HG02759 (cell line): ENCODE measurements at regions not wholly inside any gene's neighbourhood (a gene's known extent, or its start where the extent isn't known, plus 50 kb on each side); places are given as distances from the start of the nearest gene placed in this dataset.

Source experiments
- ATAC-seq: cut with Tn5 transposase; IDR thresholded peaks from one replicate; pipeline ENCODE4 v1.9.1; 2021; ENCODE audit warnings: mild to moderate bottlenecking, moderate library complexity; ENCODE audit not compliant: unreplicated experiment

DNA sequence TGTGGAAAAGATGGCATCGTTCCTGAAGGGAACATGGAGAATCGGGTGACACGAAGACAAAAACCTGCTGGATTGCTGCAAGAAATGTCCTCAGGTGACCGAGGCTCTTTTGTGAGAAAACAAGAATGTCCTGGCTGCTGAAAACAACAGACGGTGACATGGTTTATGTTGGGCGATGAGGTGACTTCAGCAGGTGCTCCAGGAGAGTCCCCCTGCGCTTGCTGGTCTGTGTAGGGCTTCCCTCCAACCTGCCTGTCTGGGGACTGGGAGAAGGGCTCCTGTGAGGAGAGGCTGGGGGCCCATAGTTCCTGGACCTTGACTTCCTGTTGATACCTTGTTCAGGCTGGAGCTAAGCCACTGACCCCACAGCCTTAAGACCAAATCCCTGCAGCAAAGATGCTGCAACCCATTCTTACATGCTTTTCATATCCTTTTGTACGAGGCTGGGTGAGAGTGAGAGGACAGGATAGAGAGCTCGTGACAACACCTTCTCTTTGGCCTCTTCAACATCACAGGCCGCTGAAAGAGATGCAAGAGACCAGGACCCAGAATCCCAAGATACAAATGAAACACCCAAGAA lies 134.8 kb downstream of the CD83 start:
- ATAC-seq: no peak

GRCh38 chr6:14254505-14254904 lies 136.9 kb downstream of the CD83 start:
- peak; percentile 90 for ATAC-seq

DNA sequence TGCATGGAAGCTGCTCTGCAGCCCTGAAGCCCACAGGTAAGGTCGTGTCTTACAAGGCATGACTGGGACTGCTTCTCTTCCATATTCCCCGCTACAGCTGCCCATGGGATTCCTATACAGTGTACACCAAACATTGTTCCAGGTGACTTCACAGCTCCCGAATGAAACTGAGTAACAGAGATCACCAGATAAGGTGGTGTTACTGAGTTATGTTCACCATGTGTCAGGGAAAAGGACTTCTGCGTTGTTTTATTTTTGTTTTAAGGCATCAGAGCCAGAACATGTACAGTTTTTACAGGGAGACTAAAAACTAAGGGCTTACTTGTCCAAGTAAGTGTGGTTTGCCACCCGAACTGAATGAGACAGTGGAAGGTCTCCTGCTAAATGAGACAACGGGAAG lies 138.3 kb downstream of the CD83 start:
- ATAC-seq: no peak

DNA sequence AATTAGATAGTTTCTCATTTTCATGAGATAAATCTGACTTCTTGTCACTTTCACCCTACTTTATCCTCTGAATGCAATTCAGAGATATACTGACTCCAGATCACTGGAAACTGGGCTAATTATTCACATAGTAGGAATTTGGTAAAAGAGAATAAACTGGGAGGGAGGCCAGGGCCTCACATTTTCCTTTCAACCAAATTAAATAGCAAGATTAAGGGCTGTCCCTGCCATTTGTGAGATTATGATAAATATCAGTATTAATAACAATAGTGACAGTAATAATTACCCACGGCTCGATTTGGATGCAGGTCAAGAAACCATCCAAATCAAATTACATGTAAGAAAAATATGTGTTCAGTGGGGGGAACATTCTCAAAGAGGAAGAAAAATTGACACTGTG lies 140.5 kb downstream of the CD83 start:
- no peak for ATAC-seq

GRCh38 chr6:14258695-14259593 lies 141.4 kb downstream of the CD83 start:
- ATAC-seq: no peak

GRCh38 chr6:14259594-14260152 lies 142.1 kb downstream of the CD83 start:
- no peak for ATAC-seq

GRCh38 chr6:14260839-14261238 lies 143.3 kb downstream of the CD83 start:
- no peak for ATAC-seq

DNA sequence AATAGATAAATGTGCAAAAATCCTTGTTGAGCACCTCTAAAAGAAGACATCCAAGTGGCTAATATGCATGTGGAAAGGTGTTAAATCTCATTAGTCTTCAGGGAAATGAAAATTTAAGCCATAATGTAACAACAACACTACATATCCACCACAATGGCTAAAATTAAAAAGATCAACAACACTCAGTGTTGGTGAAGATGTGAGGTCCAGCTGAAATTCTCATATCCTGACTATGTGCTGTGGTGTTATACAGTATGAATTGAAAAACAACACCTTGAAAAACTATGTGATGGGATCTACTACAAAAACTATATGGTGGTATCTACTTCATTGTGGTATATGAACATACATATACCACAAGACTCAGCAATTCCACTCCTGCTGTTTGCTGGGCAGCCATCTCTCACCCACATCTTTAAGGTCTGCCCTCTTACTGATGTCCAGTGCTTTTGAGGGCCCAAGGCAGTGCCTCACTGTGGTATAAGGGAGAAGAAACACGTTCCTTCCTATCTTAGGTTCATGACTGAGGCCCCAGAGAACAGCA lies 146.4 kb downstream of the CD83 start:
- no peak for ATAC-seq

DNA sequence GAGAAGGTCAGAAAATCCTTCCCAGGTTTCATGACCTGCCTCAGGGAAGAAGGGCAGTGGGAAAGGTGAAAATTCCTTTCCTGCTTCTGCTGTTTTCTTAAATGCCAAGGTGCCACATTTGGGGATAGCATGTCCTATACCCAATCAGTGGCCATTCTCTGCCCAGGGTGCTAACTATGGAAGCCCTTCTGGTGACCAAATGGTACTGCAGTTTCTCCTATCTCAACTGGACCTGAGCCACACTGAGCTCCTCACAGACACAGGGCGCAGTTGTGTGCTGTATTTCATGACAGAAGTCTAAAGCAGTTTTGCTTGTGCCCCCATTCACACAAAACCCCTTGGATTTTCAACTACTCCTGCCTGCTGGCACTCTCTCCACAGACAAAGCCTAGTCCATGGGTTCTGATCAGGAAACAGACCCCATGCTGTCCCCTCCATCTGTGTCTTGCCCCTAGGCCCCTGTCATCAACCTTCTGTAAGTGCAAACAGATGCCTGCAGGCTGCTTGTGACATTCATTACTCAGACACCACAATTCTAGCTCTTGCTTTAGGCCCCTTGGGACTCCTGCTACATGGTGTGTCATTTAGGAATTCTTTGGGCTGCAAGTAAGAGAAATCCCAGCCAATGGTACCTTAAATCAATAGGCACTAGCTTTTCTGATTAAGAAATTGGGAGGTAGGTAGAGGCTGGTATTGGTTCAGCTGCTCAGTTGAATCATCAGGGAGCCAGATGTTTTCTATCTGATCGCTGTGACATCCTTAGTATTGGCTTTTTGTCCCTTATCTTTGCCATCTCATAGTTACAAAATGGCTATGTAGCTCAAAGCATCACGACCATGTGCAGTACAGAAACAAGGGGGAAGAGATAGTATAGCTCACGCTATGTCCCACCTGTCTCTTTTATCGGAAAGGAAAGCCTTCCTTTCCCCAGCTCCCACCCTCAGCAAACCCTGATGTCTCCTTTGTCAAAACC lies 147.8 kb downstream of the CD83 start:
- ATAC-seq: no peak

GRCh38 chr6:14266266-14266665 lies 148.7 kb downstream of the CD83 start:
- no peak for ATAC-seq

DNA sequence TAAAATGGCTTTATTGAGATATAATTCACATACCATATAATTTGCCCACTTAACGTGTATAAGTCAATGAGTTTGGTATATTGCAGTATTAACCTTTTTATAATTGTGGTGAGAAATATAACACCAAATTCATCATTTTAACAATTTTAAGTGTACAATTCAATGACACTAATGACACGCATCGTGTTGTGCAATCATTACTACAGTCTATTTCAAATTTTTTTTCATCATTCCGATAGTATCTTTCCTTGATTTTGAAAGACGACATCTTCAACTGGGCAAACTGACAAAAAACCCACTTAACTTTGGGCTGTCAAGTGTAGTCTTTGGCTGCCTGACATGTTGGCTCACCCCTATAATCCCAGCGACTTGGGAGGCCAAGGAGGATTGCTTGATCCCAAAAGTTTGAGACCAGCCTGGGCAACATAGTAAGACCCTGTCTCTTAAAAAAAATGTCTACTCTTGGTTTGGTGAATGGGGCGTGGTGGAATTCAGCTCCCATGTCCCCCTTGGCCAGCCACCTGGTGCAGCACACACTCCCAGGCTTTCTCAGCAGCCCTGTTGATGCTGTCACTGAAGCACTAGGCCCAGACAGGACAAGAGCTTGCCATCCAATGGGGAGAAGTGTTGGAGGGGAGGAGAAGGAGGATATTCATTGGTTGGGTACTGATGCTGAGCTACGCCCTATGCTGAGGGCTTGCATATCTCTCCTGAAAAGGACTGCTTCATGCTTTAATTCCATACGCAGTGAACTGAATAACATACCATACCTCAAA lies 150.5 kb downstream of the CD83 start:
- ATAC-seq: no peak

GRCh38 chr6:14269436-14269835 lies 151.9 kb downstream of the CD83 start:
- no peak for ATAC-seq

GRCh38 chr6:14270142-14270893 lies 152.7 kb downstream of the CD83 start:
- no peak for ATAC-seq

- no peak for ATAC-seq
Observed at GRCh38 chr6:14270925-14271788, 153.6 kb downstream of the CD83 start.

DNA sequence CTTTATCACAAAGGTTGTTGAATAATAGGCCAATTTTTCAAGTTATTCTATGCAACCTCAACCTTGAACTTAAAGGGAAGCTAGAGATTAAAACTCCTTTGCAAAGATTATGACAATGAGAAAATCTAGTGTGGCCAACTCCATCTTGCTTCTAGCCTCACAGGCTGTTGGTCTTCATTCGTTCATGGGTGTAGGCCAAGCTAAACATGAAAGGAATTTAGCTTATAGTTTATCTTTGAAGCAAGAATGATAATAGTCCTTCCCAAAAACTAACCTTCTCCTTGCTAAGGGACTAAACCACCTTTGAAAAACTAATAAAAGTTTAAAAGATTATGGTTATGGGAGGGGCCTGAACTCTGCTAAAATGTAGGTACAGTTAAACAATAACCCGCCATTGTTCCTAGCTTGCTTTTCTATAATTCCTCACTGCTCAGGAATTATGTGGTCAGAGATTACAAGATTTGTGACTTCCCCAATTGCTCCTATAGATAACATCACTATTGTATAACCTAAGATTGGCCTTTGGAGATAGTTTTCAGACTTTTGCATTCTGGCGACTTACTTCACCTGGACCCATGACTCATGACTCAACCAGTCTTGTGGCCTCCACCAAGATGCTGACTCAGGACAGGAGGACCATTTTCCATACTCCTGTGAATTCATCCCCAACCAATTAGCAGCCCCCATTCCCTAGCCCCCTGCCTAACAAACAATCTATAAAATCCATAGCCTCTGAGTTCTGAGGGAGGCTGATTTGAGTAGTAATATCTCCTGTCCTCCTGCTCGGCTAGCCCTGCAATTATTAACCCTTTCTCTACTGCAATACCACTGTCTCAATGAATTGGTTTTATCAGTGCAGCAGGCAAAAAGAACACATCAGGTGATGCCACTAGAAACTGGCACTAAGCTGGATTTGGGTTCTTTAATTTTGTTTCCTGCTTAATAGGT lies 154.5 kb downstream of the CD83 start:
- ATAC-seq: no peak

- ATAC-seq: no peak
Observed at GRCh38 chr6:14272737-14273085, 155.1 kb downstream of the CD83 start.

DNA sequence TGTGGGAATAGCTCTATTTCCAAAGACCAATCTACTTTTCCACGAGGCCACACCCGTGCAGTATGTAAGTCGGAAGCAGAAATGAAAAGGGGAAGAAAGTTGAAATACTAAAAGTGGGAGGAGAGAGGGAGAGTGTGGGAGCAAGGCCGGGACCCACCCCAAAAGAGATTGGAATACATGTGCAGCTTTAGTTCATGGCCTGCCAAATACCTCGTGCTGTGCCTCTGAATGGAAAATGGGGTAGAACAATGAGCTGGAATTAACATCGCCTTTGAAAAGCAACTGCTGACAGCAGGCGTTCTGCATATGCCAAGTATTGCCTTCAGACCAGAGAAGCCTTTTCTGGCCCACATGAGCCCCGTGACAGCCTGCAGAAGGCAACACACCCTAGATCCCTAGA lies 155.6 kb downstream of the CD83 start:
- ATAC-seq: no peak
